Neuronal stem cell (in vitro differentiated cells): ENCODE measurements at regions not wholly inside any gene's neighbourhood (a gene's known extent, or its start where the extent isn't known, plus 50 kb on each side); places are given as distances from the start of the nearest gene placed in this dataset.

ENCODE experiments used
- DNase-seq: peaks from one replicate; pipeline ENCODE4 v3.0.0-alpha.2; 2013; ENCODE audit warnings: low spot score
- H2AFZ ChIP-seq: one replicate; pipeline ENCODE4 v1.6.1; 2013; ENCODE audit warnings: mild to moderate bottlenecking, low read length, inconsistent platforms
- H2AK5ac ChIP-seq: 2 replicates; pipeline ENCODE4 v1.6.1; 2013; ENCODE audit warnings: low read depth, mild to moderate bottlenecking, inconsistent platforms, low read length, moderate library complexity, mixed read lengths
- H2BK120ac ChIP-seq: 2 replicates; pipeline ENCODE4 v1.6.1; 2013; ENCODE audit warnings: low read depth, mild to moderate bottlenecking, inconsistent platforms, low read length, moderate library complexity, mixed read lengths
- H2BK12ac ChIP-seq: one replicate; pipeline ENCODE4 v1.6.1; 2013; ENCODE audit warnings: low read length, inconsistent platforms
- H2BK15ac ChIP-seq: 2 replicates; pipeline ENCODE4 v1.6.1; 2013; ENCODE audit warnings: mild to moderate bottlenecking, low read length, inconsistent platforms, mixed read lengths
- H2BK5ac ChIP-seq: one replicate; pipeline ENCODE4 v1.6.1; 2013; ENCODE audit warnings: inconsistent platforms, mild to moderate bottlenecking, low read length, moderate library complexity
- H3K14ac ChIP-seq: one replicate; pipeline ENCODE4 v1.6.1; 2013; ENCODE audit warnings: low read length, inconsistent platforms
- H3K18ac ChIP-seq: 2 replicates; pipeline ENCODE4 v1.6.1; 2013; ENCODE audit warnings: low read length, inconsistent platforms
- H3K23ac ChIP-seq: 2 replicates; pipeline ENCODE4 v1.6.1; 2013; ENCODE audit warnings: low read depth, mild to moderate bottlenecking, mixed read lengths, low read length, inconsistent platforms; ENCODE audit not compliant: poor library complexity
- H3K27ac ChIP-seq: replicated peaks from 3 replicates; pipeline ENCODE4 v1.5.1; 2013; ENCODE audit warnings: low read length, inconsistent platforms
- H3K27me3 ChIP-seq, 3 experiments: 2 replicates each; pipeline ENCODE4 v1.6.1; 2013; ENCODE audit warnings: low read length in 3 of 3, mild to moderate bottlenecking in 2 of 3, inconsistent platforms in 1 of 3, low read depth in 1 of 3, mixed read lengths in 1 of 3, moderate library complexity in 1 of 3; ENCODE audit not compliant: control insufficient read depth in 3 of 3, insufficient read depth in 3 of 3
- H3K36me3 ChIP-seq, 2 donors: replicated peaks in 1 of 2; 2 replicates each; pipeline ENCODE4 v1.6.1; 2013; ENCODE audit warnings: low read length in 2 of 2; ENCODE audit not compliant: control insufficient read depth in 2 of 2, insufficient read depth in 2 of 2
- H3K4ac ChIP-seq: 2 replicates; pipeline ENCODE4 v1.6.1; 2013; ENCODE audit warnings: inconsistent platforms, mild to moderate bottlenecking, low read length, moderate library complexity
- H3K4me1 ChIP-seq, 2 donors: 1 replicate in 1 of 2; 2 replicates in 1 of 2; pipeline ENCODE4 v1.6.1; 2013; ENCODE audit warnings: low read length in 2 of 2, low read depth in 1 of 2; ENCODE audit not compliant: control insufficient read depth in 2 of 2, insufficient read depth in 1 of 2
- H3K4me2 ChIP-seq: one replicate; pipeline ENCODE4 v1.6.1; 2013; ENCODE audit warnings: mild to moderate bottlenecking, low read length, inconsistent platforms; ENCODE audit not compliant: insufficient read depth, poor library complexity, severe bottlenecking
- H3K4me3 ChIP-seq, 2 donors: 2 replicates each; pipeline ENCODE4 v1.5.1; 2013; ENCODE audit warnings: low read length in 2 of 2, mild to moderate bottlenecking in 2 of 2, inconsistent platforms in 1 of 2, moderate library complexity in 1 of 2
- H3K79me1 ChIP-seq: one replicate; pipeline ENCODE4 v1.6.1; 2013; ENCODE audit warnings: low read depth, mild to moderate bottlenecking, inconsistent platforms, low read length, moderate library complexity
- H3K9ac ChIP-seq: one replicate; pipeline ENCODE4 v1.6.1; 2013; ENCODE audit warnings: mild to moderate bottlenecking, low read depth, low read length, inconsistent platforms; ENCODE audit not compliant: poor library complexity
- H3K9me3 ChIP-seq, 2 donors: replicated peaks in 1 of 2; 2 replicates each; pipeline versions ENCODE3 to v1.6.1; 2013; ENCODE audit warnings: low read length in 2 of 2, mild to moderate bottlenecking in 2 of 2, inconsistent platforms in 1 of 2, low read depth in 1 of 2, mixed read lengths in 1 of 2, moderate library complexity in 1 of 2; ENCODE audit not compliant: control insufficient read depth in 2 of 2, insufficient read depth in 1 of 2
- H4K8ac ChIP-seq: one replicate; pipeline ENCODE4 v1.6.1; 2013; ENCODE audit warnings: low read depth, mild to moderate bottlenecking, inconsistent platforms, low read length, moderate library complexity
- H4K91ac ChIP-seq: one replicate; pipeline ENCODE4 v1.6.1; 2013; ENCODE audit warnings: low read length, low read depth, mild to moderate bottlenecking, inconsistent platforms; ENCODE audit not compliant: poor library complexity
- WGBS, 2 donors: extraction: QIAGEN DNeasy Blood & Tissue Kit; methylation state at CpG; one replicate each; pipeline ENCODE4 v1.1.7; 2013; ENCODE audit warnings: missing lambda C conversion rate in 2 of 2, mixed read lengths in 1 of 2; ENCODE audit not compliant: insufficient read length in 2 of 2, insufficient replicate concordance in 1 of 2; ENCODE audit errors: extremely low coverage in 2 of 2; 5-methylcytosine and 5-hydroxymethylcytosine counted together

DNA sequence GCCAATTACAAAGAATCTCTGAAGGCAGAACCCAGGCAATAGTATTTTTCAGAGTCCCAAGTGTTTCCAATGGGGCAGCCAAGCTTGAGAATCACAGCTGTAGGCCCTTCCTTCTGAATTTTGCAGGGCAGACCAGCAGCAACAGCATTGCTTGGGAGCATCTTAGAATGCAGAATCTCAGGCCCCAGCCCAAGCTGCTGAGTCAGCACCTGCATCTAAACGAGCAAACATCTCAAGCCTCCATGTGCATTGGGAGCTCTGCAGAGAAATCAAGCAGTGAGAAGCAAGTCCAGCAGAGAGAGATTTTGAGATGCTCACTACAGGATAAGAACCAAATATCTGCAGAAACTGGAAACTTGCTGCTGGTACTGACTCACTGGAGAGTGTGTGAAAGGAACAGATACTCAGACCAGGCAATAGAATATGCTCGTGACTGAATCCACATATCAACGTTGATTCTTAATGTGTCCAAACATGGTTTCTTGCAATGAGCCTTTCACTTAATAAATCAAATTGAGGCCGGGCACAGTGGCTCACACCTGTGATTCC is 81.5 kb upstream of the TNFSF11 start:
- DNase-seq, result no peak
- no peak overlapping the region for H2BK120ac ChIP-seq
- peaks cover 0 to 4% (median 0%) of the 10 kb centered on the region in 3 experiments for H3K27me3 ChIP-seq
- no CpG with 5 or more reads among the region's 4 CpGs for WGBS, 2 donors
- H3K27ac ChIP-seq, result no peak overlapping the region
- no peak overlapping the region for H2AK5ac ChIP-seq
- no peak overlapping the region for H4K8ac ChIP-seq
- no peak overlapping the region for H4K91ac ChIP-seq
- H3K9me3 ChIP-seq, result no peaks in the 10 kb centered on the region
- no peak overlapping the region for H3K4ac ChIP-seq
- no peak overlapping the region for H3K14ac ChIP-seq
- H3K23ac ChIP-seq, result no peak overlapping the region
- H2BK15ac ChIP-seq, result no peak overlapping the region
- no peak overlapping the region for H2AFZ ChIP-seq
- no peaks in the 10 kb centered on the region for H3K36me3 ChIP-seq
- no peak overlapping the region for H3K18ac ChIP-seq
- H3K4me2 ChIP-seq, result no peak overlapping the region
- H2BK5ac ChIP-seq, result no peak overlapping the region
- H2BK12ac ChIP-seq, result no peak overlapping the region
- no peaks in the 10 kb centered on the region for H3K79me1 ChIP-seq
- no peak overlapping the region for H3K4me3 ChIP-seq
- peaks cover 0 to 2% of the 10 kb centered on the region in 2 donors for H3K4me1 ChIP-seq
- H3K9ac ChIP-seq, result no peak overlapping the region

DNA sequence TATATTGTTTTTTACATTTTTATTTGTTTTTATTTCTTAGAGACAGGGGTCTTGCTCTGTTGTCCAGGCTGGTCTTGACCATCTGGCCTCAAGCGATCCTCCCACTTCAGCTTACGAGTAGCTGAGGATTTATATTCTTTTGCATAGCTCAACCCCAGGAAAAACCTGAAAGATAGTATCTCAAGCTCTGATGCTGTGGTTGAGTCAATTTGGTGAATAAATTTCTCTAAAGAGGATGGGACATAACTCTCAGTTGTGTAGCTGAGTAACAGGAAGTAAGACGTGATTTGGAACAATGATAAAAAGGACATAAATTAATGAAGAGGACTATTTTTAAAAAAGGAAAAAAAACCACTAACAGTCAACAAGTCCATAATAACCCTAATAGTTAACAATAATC is 79.8 kb upstream of the TNFSF11 start:
- WGBS, 2 donors, result no CpG with 5 or more reads among the region's 3 CpGs
- no peak overlapping the region for H2BK120ac ChIP-seq

DNA sequence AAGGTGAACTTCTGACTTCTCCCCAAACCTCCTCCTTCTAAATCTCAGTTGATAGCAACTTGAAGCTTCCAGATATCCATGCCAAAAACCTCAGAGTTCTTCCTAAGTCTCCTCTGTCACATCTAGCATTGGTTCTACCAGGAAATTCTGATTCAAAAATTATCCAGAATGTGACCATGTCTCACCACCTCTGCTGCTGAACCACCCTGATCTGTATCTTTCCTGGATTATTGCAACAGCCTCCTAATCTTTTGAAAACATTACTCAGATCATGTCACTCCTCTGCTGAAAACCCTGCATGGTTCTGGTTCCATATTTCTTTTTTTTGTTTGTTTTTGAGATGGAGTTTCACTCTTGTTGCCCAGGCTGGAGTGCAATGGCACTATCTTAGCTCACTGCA is 78.7 kb upstream of the TNFSF11 start:
- Histone ChIP-seq H4K91ac (no peak overlapping the region), H3K27ac (no peak overlapping the region), H2BK120ac (no peak overlapping the region), H2AK5ac (no peak overlapping the region), H3K79me1 (no peaks in the 10 kb centered on the region), H2BK12ac (no peak overlapping the region), H3K14ac (no peak overlapping the region), H2BK5ac (no peak overlapping the region), H3K27me3 (peaks cover 0 to 4% (median 0%) of the 10 kb centered on the region in 3 experiments), H3K9me3 (no peaks in the 10 kb centered on the region), H3K4me1 (no peaks in the 10 kb centered on the region), H3K9ac (no peak overlapping the region), H3K4me2 (no peak overlapping the region), H2AFZ (no peak overlapping the region), H3K4me3 (no peak overlapping the region), H3K23ac (no peak overlapping the region), H2BK15ac (no peak overlapping the region), H3K18ac (no peak overlapping the region), H3K36me3 (no peaks in the 10 kb centered on the region), H4K8ac (no peak overlapping the region), H3K4ac (no peak overlapping the region)
- DNase-seq, result no peak

More for the DNA sequence above, 79.8 kb upstream of the TNFSF11 start:
- H3K18ac ChIP-seq, result no peak overlapping the region
- no peak overlapping the region for H2BK12ac ChIP-seq
- H3K9me3 ChIP-seq, result no peaks in the 10 kb centered on the region
- H3K9ac ChIP-seq, result no peak overlapping the region
- H2AFZ ChIP-seq, result no peak overlapping the region
- H3K4me2 ChIP-seq, result no peak overlapping the region
- no peak overlapping the region for H2AK5ac ChIP-seq
- H3K27me3 ChIP-seq, result peaks cover 0 to 4% (median 0%) of the 10 kb centered on the region in 3 experiments
- no peak overlapping the region for H3K4ac ChIP-seq
- H4K8ac ChIP-seq, result no peak overlapping the region
- H3K4me3 ChIP-seq, result no peak overlapping the region
- H3K27ac ChIP-seq, result no peak overlapping the region
- no peaks in the 10 kb centered on the region for H3K4me1 ChIP-seq
- no peak overlapping the region for H3K14ac ChIP-seq
- no peak overlapping the region for H2BK5ac ChIP-seq
- no peaks in the 10 kb centered on the region for H3K79me1 ChIP-seq
- H4K91ac ChIP-seq, result no peak overlapping the region
- H3K23ac ChIP-seq, result no peak overlapping the region
- DNase-seq, result no peak
- H3K36me3 ChIP-seq, result no peaks in the 10 kb centered on the region
- H2BK15ac ChIP-seq, result no peak overlapping the region

DNA sequence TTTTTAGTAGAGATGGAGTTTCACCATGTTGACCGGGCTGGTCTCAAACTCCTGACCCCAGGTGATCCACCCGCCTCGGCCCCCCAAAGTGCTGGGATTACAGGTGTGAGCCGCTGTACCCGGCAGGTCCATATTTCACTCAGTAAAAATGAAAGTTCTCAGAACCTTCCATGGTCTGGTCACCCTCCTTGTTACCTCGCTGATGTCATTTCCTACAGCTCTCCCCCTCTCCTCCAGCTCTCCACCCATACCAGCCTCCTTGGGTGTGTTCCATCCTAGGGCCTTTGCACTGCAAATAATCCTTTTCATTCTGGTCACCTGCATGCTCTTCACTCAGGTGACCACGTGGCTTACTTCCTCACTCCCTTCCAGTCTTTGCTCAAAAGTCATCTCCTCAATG is 78.2 kb upstream of the TNFSF11 start:
- Histone ChIP-seq H3K4me2 (no peak overlapping the region), H2BK120ac (no peak overlapping the region), H3K14ac (no peak overlapping the region), H3K27me3 (peaks cover 0 to 4% (median 0%) of the 10 kb centered on the region in 3 experiments), H3K23ac (no peak overlapping the region), H3K79me1 (no peaks in the 10 kb centered on the region), H2BK15ac (no peak overlapping the region), H3K9me3 (no peaks in the 10 kb centered on the region), H3K4me3 (no peak overlapping the region), H3K9ac (no peak overlapping the region), H3K4me1 (no peaks in the 10 kb centered on the region), H3K4ac (no peak overlapping the region), H2BK5ac (no peak overlapping the region), H3K18ac (no peak overlapping the region), H4K91ac (no peak overlapping the region), H2BK12ac (no peak overlapping the region), H3K36me3 (no peaks in the 10 kb centered on the region), H2AFZ (no peak overlapping the region), H2AK5ac (no peak overlapping the region), H4K8ac (no peak overlapping the region), H3K27ac (no peak overlapping the region)
- WGBS, 2 donors, result no CpG with 5 or more reads among the region's 7 CpGs
- no peak for DNase-seq
